DLD1 (cell line): ENCODE measurements at regions not wholly inside any gene's neighbourhood (a gene's known extent, or its start where the extent isn't known, plus 50 kb on each side); places are given as distances from the start of the nearest gene placed in this dataset.
"Not testable (repeated sequence)": the region's sequence is repeated elsewhere in the genome, so short reads cannot be mapped to it uniquely, and the experiment has no call there.

Experiments used
- in situ Hi-C: cut with HindIII; loops from 2 replicates; pipeline ENCODE4 v1.10.0; 2017; ENCODE audit warnings: low sequenced_read_pairs

DNA sequence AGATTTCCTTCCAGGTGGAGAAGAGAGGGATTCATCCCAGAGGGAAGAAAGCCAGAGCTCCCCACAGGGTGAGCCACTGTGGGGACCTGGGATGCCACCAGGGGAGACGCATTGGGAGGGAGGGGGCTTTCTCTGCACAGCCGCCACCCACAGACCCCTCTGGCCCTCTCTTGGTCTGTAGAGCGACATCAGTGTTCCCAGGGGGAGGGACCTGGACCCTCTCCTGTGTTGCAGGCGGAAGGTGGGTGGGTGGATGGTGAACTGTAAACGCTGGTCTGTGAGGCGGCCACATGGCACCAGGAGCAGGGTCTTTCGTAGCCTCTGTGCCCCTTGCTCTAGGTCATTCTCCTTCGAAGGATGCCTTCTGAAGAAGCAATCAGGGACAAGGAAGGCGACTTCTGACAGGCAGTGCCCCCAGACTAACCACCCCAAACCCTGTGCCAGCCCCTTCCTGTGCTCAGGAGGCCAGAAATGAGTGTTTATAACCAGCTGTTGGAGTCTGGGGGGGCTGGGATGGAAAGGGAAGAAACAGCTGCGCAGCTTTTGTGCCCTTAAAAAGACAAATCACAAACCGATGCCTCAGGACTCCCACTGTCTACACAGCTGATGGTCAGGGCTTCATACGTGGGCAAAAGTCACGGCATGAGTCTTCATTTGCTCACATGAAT lies 121.4 kb upstream of the ZBTB40 start:
- in situ Hi-C loops: no loop called here

DNA sequence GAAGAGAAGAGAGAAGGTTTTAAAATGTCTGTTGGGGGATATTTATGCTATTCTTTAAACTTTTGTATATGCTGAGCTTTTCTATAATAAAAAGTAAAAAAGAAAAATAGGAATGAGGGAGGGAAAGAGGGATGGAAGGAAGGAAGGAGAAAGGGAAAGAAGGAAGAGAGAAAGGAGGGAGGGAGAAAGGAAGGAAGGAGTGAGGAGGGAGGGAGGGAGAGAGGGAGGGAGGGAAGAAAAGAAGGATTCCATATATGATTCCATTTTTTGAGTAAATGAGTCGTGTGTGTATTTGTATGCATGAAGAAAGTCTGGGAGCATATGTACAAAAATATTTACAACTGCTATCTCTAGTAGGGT lies 120.9 kb upstream of the ZBTB40 start:
- in situ Hi-C loops: no loop called here

DNA sequence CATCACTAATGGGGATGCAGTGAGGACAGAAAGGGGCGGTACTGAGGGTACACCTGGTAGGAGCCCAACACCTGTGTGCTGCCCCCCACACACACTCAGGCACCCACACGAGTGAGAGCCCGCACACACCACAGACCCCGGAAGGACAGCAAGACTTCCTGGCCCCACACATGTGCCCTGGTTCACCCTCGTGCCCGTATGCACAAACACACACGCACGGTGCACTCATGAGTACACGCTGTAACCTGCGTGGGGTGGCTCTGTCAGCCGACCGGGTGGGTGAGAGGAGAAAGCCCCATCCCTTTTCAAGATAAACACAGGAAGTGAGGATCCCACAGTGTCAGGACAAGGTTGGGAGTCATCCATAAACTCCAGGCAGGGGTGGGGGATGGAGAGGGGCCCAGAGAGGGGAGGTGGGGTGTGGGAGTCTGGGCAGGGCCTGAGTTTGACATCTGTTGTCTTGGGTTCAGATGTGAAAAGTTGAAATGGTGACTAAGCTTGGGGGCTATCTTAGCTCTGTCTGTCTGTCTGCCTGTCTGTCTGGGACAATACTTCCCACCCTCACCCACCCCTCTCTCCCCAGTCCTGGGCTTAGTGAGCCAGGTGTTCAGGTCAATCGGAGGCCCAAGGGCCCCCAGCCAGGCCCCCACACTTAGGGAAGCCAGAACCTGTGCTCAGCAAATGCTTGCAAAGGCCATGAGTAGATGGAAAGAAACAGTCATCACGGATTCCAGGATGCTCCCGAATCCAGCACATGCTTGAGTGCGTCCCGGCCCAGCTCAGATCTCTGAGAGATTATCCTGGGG lies 119.8 kb upstream of the ZBTB40 start:
- in situ Hi-C loops: no loop called here

DNA sequence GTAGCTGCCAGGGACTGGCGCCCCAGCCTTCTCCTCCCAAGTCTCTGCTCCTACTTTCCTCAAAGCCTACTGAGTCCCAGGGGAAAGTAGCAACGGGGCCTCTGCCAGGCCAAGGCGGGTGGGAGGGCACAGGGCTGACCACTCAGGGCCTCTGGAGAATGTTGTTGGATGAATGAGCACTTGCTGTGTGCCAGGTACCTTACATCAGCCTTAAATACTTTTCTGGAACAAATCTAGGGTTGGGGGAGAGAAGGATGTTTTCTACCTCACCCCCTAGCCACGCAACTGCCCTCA lies 119.3 kb upstream of the ZBTB40 start:
- in situ Hi-C loops: no loop called here

GRCh38 chr1:22332795-22333499 lies 118.7 kb upstream of the ZBTB40 start:
- in situ Hi-C loops: no loop called here

DNA sequence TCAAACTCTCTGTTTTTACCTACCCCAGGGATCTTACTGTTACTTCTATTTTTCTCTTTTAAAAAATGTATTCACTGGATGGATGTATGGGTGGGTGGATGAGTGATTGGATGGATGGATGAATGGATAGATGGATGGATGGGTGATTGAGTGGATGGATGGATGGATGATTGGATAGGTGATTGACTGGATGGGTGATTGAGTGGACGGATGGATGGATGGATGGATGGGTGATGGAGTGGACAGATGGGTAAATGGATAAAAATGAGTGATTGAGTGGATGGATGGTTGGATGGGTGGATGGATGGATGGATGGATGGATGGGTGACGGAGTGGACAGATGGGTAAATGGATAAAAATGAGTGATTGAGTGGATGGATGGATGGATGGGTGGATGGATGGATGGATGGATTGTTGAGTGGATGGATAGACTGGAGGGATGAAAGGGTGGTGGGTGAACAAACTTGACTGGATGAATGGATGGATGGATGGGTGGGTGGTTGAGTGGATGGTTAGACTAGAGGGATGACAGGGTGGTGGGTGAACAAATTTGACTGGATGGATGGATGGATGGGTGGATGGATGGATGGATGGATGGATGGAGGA lies 118.0 kb upstream of the ZBTB40 start:
- in situ Hi-C loops: no loop called here

GRCh38 chr1:22334860-22335550 lies 116.6 kb upstream of the ZBTB40 start:
- in situ Hi-C loops: no loop called here

GRCh38 chr1:22336274-22336673 lies 115.4 kb upstream of the ZBTB40 start:
- in situ Hi-C loops: not testable (repeated sequence)

GRCh38 chr1:22336696-22337545 lies 114.7 kb upstream of the ZBTB40 start:
- in situ Hi-C loops: not testable (repeated sequence)

DNA sequence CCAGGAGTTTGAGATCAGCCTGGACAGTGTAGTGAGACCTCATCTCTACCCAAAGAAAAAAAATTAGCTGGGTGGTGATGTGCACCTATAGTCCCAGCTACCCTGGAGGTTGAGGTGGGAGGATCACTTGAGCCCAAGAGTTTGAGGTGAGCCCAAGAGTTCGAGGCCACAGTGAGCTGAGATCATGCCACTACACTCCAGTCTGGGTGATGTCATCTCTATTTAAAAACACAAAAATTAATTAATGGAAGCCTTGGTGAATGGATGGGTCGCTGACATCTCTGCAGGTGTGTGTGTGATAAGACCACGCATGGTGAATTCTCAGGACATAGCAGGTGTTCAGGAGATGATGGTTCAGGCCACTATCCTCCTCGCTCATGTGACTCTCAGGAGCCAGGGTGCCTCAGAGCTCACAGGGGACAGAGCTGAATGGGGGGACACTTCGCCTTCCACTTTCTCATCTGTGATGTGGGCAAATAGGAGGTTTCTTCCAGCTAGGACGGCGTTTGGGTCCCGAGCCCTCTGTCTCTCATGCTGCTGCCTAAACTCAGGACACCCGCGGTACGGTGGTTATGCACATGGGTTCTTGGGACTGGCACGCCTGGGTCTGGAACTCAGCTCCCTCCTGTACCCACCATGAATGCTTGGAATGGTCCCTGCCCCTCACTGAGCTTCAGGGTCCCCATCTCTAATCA lies 113.4 kb upstream of the ZBTB40 start:
- in situ Hi-C loops: no loop called here

GRCh38 chr1:22339237-22339636 lies 112.4 kb upstream of the ZBTB40 start:
- in situ Hi-C loops: no loop called here

DNA sequence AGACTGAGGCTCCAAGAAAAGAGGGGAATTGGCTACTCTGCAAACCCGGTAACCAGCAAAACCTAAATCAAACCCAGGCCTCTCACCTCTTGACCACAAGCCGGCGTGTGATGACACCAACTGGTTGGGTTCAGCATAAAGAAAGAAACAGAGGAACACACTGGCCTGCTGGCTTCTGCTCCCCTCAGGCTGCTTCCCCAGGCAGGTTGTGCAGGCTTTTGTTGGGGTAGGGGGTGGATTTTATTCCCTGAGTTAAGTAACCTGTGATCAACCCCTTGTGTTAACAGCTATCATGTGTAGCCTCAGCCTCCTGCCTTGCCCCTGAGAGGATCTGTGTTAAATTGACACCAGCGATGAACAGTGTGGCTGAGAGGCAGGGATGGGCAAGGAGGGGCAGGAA lies 111.6 kb upstream of the ZBTB40 start:
- in situ Hi-C loops: no loop called here

- in situ Hi-C loops: no loop called here
These were observed 110.8 kb upstream of the ZBTB40 start for GRCh38 chr1:22340873-22341272.

- in situ Hi-C loops: no loop called here
These were observed 109.7 kb upstream of the ZBTB40 start for GRCh38 chr1:22341791-22342605.

GRCh38 chr1:22342734-22343191 lies 108.9 kb upstream of the ZBTB40 start:
- in situ Hi-C loops: no loop called here

- in situ Hi-C loops: no loop called here
These were observed 108.0 kb upstream of the ZBTB40 start for GRCh38 chr1:22343456-22344328.

GRCh38 chr1:22344329-22344630 lies 107.4 kb upstream of the ZBTB40 start:
- in situ Hi-C loops: no loop called here
